ENCODE measurements at regions not wholly inside any gene's neighbourhood (a gene's known extent, or its start where the extent isn't known, plus 50 kb on each side); places are given as distances from the start of the nearest gene placed in this dataset.

- Histone ChIP-seq H3K9ac (ENCODE audit: low read depth, low read length, poor library complexity) (no peak overlapping the region), H2BK15ac (ENCODE audit: low read length) (no peak overlapping the region), H2BK12ac (ENCODE audit: low read length) (peak overlapping the region; percentile 31), H3K27ac (replicated peaks; ENCODE audit: low read length) (no peak overlapping the region), H2AFZ (ENCODE audit: low read length) (no peak overlapping the region), H2AK5ac (ENCODE audit: low read depth, low read length) (no peak overlapping the region), H4K91ac (ENCODE audit: low read depth, low read length, poor library complexity) (no peak overlapping the region), H3K14ac (ENCODE audit: low read length) (no peak overlapping the region), H3K4me2 (ENCODE audit: insufficient read depth, low read length, poor library complexity, severe bottlenecking) (no peak overlapping the region), H3K36me3 (replicated peaks in 1 of 2; ENCODE audit: control insufficient read depth in 2 of 2, insufficient read depth in 2 of 2, low read length in 2 of 2) (no peaks in the 10 kb centered on the region), H3K79me1 (ENCODE audit: low read depth, low read length) (no peaks in the 10 kb centered on the region), H3K4ac (ENCODE audit: low read length) (no peak overlapping the region), H3K4me1 (ENCODE audit: control insufficient read depth in 2 of 2, insufficient read depth in 1 of 2, low read depth in 1 of 2, low read length in 2 of 2) (peaks cover 0 to 3% of the 10 kb centered on the region in 2 donors), H3K27me3 (ENCODE audit: control insufficient read depth in 3 of 3, insufficient read depth in 3 of 3, low read depth in 1 of 3, low read length in 3 of 3) (peaks cover 0 to 16% (median 0%) of the 10 kb centered on the region in 3 experiments), H2BK120ac (ENCODE audit: low read depth, low read length) (no peak overlapping the region), H3K23ac (ENCODE audit: low read depth, low read length, poor library complexity) (no peak overlapping the region), H2BK5ac (ENCODE audit: low read length) (no peak overlapping the region), H3K9me3 (replicated peaks in 1 of 2; ENCODE audit: control insufficient read depth in 2 of 2, insufficient read depth in 1 of 2, low read depth in 1 of 2, low read length in 2 of 2) (no peaks in the 10 kb centered on the region), H3K4me3 (ENCODE audit: low read length in 2 of 2) (no peak overlapping the region), H3K18ac (ENCODE audit: low read length) (peak overlapping the region; percentile 51), H4K8ac (ENCODE audit: low read depth, low read length) (no peak overlapping the region)
- WGBS, 2 donors (ENCODE audit: extremely low coverage in 2 of 2, insufficient read length in 2 of 2, insufficient replicate concordance in 1 of 2), result no CpG with 5 or more reads among the region's 12 CpGs
- no peak for DNase-seq (ENCODE audit: low spot score)
Measured at GRCh38 chr10:78807504-78808203, 261.1 kb upstream of the ZMIZ1 start.

GRCh38 chr10:78808286-78808685, 260.5 kb upstream of the ZMIZ1 start:
- Histone ChIP-seq H2AFZ (ENCODE audit: low read length) (no peak overlapping the region), H2BK120ac (ENCODE audit: low read depth, low read length) (no peak overlapping the region), H3K4ac (ENCODE audit: low read length) (no peak overlapping the region), H3K4me3 (ENCODE audit: low read length in 2 of 2) (no peak overlapping the region), H4K91ac (ENCODE audit: low read depth, low read length, poor library complexity) (no peak overlapping the region), H2BK5ac (ENCODE audit: low read length) (no peak overlapping the region), H3K27ac (replicated peaks; ENCODE audit: low read length) (no peak overlapping the region), H4K8ac (ENCODE audit: low read depth, low read length) (no peak overlapping the region), H3K27me3 (ENCODE audit: control insufficient read depth in 3 of 3, insufficient read depth in 3 of 3, low read depth in 1 of 3, low read length in 3 of 3) (peaks cover 0 to 10% (median 0%) of the 10 kb centered on the region in 3 experiments), H3K36me3 (replicated peaks in 1 of 2; ENCODE audit: control insufficient read depth in 2 of 2, insufficient read depth in 2 of 2, low read length in 2 of 2) (no peaks in the 10 kb centered on the region), H3K4me2 (ENCODE audit: insufficient read depth, low read length, poor library complexity, severe bottlenecking) (no peak overlapping the region), H2AK5ac (ENCODE audit: low read depth, low read length) (peak overlapping the region; percentile 11), H3K23ac (ENCODE audit: low read depth, low read length, poor library complexity) (no peak overlapping the region), H2BK15ac (ENCODE audit: low read length) (no peak overlapping the region), H3K9ac (ENCODE audit: low read depth, low read length, poor library complexity) (no peak overlapping the region), H3K14ac (ENCODE audit: low read length) (no peak overlapping the region), H3K9me3 (replicated peaks in 1 of 2; ENCODE audit: control insufficient read depth in 2 of 2, insufficient read depth in 1 of 2, low read depth in 1 of 2, low read length in 2 of 2) (no peaks in the 10 kb centered on the region), H3K4me1 (ENCODE audit: control insufficient read depth in 2 of 2, insufficient read depth in 1 of 2, low read depth in 1 of 2, low read length in 2 of 2) (peaks cover 0 to 3% of the 10 kb centered on the region in 2 donors), H3K18ac (ENCODE audit: low read length) (no peak overlapping the region), H2BK12ac (ENCODE audit: low read length) (no peak overlapping the region), H3K79me1 (ENCODE audit: low read depth, low read length) (no peaks in the 10 kb centered on the region)
- WGBS, 2 donors (ENCODE audit: extremely low coverage in 2 of 2, insufficient read length in 2 of 2, insufficient replicate concordance in 1 of 2), result no CpG with 5 or more reads among the region's 8 CpGs
- DNase-seq (ENCODE audit: low spot score), result no peak

DNA sequence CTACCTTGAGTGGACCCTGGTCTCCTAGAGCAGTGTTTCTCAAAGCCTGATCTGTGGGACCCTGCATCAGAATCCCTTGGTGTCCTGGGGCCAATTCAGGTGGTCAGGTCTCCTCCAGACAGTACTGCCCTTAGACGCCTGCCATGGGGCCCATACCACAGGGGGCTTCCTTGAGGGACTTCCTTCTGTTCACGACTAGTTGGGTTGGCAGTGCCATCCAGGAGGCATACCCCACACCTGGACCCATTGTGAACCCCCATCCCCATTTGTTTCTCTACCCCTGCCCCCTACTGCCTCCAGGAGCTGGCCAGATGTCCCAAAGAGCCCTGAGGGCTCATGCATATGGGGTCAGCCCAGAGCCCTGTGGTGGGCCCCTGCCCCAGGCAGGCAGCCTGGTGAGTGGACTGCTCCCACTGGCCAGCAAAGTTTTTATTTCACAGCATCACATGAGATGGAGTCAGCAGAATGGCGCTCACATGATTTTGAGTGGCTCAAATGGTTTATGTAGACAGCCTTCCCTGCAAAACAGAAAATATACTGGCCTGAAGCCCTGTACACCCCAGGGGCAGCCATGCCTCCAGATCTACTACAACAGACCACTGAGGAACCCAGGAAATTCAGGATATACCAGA, 259.9 kb upstream of the ZMIZ1 start:
- no peak for DNase-seq (ENCODE audit: low spot score)
- no peak overlapping the region for H4K8ac ChIP-seq (ENCODE audit: low read depth, low read length)
- no peaks in the 10 kb centered on the region for H3K36me3 ChIP-seq (replicated peaks in 1 of 2; ENCODE audit: control insufficient read depth in 2 of 2, insufficient read depth in 2 of 2, low read length in 2 of 2)
- H3K9me3 ChIP-seq (replicated peaks in 1 of 2; ENCODE audit: control insufficient read depth in 2 of 2, insufficient read depth in 1 of 2, low read depth in 1 of 2, low read length in 2 of 2), result no peaks in the 10 kb centered on the region
- H2BK5ac ChIP-seq (ENCODE audit: low read length), result no peak overlapping the region
- no peak overlapping the region for H2AFZ ChIP-seq (ENCODE audit: low read length)
- H3K27me3 ChIP-seq (ENCODE audit: control insufficient read depth in 3 of 3, insufficient read depth in 3 of 3, low read depth in 1 of 3, low read length in 3 of 3), result peaks cover 0 to 10% (median 0%) of the 10 kb centered on the region in 3 experiments
- no peaks in the 10 kb centered on the region for H3K79me1 ChIP-seq (ENCODE audit: low read depth, low read length)
- peak overlapping the region; percentile 11 for H2AK5ac ChIP-seq (ENCODE audit: low read depth, low read length)
- no peak overlapping the region for H3K4me3 ChIP-seq (ENCODE audit: low read length in 2 of 2)
- no peak overlapping the region for H3K4me2 ChIP-seq (ENCODE audit: insufficient read depth, low read length, poor library complexity, severe bottlenecking)
- no peak overlapping the region for H2BK120ac ChIP-seq (ENCODE audit: low read depth, low read length)
- H3K4ac ChIP-seq (ENCODE audit: low read length), result no peak overlapping the region
- no peak overlapping the region for H3K23ac ChIP-seq (ENCODE audit: low read depth, low read length, poor library complexity)
- peaks cover 0 to 3% of the 10 kb centered on the region in 2 donors for H3K4me1 ChIP-seq (ENCODE audit: control insufficient read depth in 2 of 2, insufficient read depth in 1 of 2, low read depth in 1 of 2, low read length in 2 of 2)
- H2BK12ac ChIP-seq (ENCODE audit: low read length), result no peak overlapping the region
- no peak overlapping the region for H3K9ac ChIP-seq (ENCODE audit: low read depth, low read length, poor library complexity)
- H2BK15ac ChIP-seq (ENCODE audit: low read length), result no peak overlapping the region
- no CpG with 5 or more reads among the region's 3 CpGs for WGBS, 2 donors (ENCODE audit: extremely low coverage in 2 of 2, insufficient read length in 2 of 2, insufficient replicate concordance in 1 of 2)
- no peak overlapping the region for H3K18ac ChIP-seq (ENCODE audit: low read length)
- H3K27ac ChIP-seq (replicated peaks; ENCODE audit: low read length), result no peak overlapping the region
- H4K91ac ChIP-seq (ENCODE audit: low read depth, low read length, poor library complexity), result no peak overlapping the region
- no peak overlapping the region for H3K14ac ChIP-seq (ENCODE audit: low read length)

DNA sequence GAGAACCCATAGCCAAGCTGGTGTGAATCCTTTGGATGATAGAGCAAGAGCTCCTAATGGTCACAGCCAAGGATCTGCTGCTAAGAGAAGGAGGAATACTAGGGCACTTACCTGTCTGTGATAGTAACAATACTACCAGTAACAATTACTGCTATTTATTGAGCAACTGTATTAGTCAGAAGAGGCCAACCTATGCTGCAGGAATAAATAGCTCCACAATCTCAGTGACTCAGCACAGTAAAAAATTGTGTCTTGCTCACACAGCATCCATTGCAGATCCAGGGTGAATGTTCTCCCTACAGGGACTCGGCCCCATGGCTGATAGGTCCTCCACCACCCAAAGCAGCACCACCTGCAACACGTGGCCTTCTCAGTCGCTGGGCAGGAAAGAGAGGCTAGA, 257.6 kb upstream of the ZMIZ1 start:
- peak overlapping the region; percentile 12 for H2BK15ac ChIP-seq (ENCODE audit: low read length)
- H2AK5ac ChIP-seq (ENCODE audit: low read depth, low read length), result no peak overlapping the region
- no peak overlapping the region for H2BK120ac ChIP-seq (ENCODE audit: low read depth, low read length)
- H2BK5ac ChIP-seq (ENCODE audit: low read length), result no peak overlapping the region
- DNase-seq (ENCODE audit: low spot score), result no peak
- H3K27me3 ChIP-seq (ENCODE audit: control insufficient read depth in 3 of 3, insufficient read depth in 3 of 3, low read depth in 1 of 3, low read length in 3 of 3), result peaks cover 0 to 4% (median 0%) of the 10 kb centered on the region in 3 experiments
- no peaks in the 10 kb centered on the region for H3K9me3 ChIP-seq (replicated peaks in 1 of 2; ENCODE audit: control insufficient read depth in 2 of 2, insufficient read depth in 1 of 2, low read depth in 1 of 2, low read length in 2 of 2)
- H2AFZ ChIP-seq (ENCODE audit: low read length), result no peak overlapping the region
- H3K27ac ChIP-seq (replicated peaks; ENCODE audit: low read length), result no peak overlapping the region
- no peak overlapping the region for H3K9ac ChIP-seq (ENCODE audit: low read depth, low read length, poor library complexity)
- no peak overlapping the region for H4K8ac ChIP-seq (ENCODE audit: low read depth, low read length)
- H4K91ac ChIP-seq (ENCODE audit: low read depth, low read length, poor library complexity), result no peak overlapping the region
- no peak overlapping the region for H3K18ac ChIP-seq (ENCODE audit: low read length)
- H3K36me3 ChIP-seq (replicated peaks in 1 of 2; ENCODE audit: control insufficient read depth in 2 of 2, insufficient read depth in 2 of 2, low read length in 2 of 2), result no peaks in the 10 kb centered on the region
- H3K79me1 ChIP-seq (ENCODE audit: low read depth, low read length), result no peaks in the 10 kb centered on the region
- no peak overlapping the region for H3K14ac ChIP-seq (ENCODE audit: low read length)
- H3K23ac ChIP-seq (ENCODE audit: low read depth, low read length, poor library complexity), result no peak overlapping the region
- no peak overlapping the region for H3K4me2 ChIP-seq (ENCODE audit: insufficient read depth, low read length, poor library complexity, severe bottlenecking)
- H3K4ac ChIP-seq (ENCODE audit: low read length), result no peak overlapping the region
- H3K4me1 ChIP-seq (ENCODE audit: control insufficient read depth in 2 of 2, insufficient read depth in 1 of 2, low read depth in 1 of 2, low read length in 2 of 2), result peaks cover 0 to 3% of the 10 kb centered on the region in 2 donors
- no peak overlapping the region for H2BK12ac ChIP-seq (ENCODE audit: low read length)
- whole genome bisulfite sequencing, 2 donors (ENCODE audit: extremely low coverage in 2 of 2, insufficient read length in 2 of 2, insufficient replicate concordance in 1 of 2), result no CpG with 5 or more reads among the region's 3 CpGs
- no peak overlapping the region for H3K4me3 ChIP-seq (ENCODE audit: low read length in 2 of 2)

Measured in neuronal stem cell (in vitro differentiated cells).